PC-3 (cell line): ENCODE measurements at regions not wholly inside any gene's neighbourhood (a gene's known extent, or its start where the extent isn't known, plus 50 kb on each side); places are given as distances from the start of the nearest gene placed in this dataset.
A peak's percentile ranks its signal among the peaks of the same experiment; 100 is the strongest.
"Not testable (repeated sequence)": the region's sequence is repeated elsewhere in the genome, so short reads cannot be mapped to it uniquely, and the experiment has no call there.

Experiments used
- ATAC-seq: fragments of 200-7000 bp; cut with Tn5 transposase; 2 replicates; pipeline ENCODE4 v1.9.1; 2020; ENCODE audit warnings: mild to moderate bottlenecking, moderate library complexity
- BruUV-seq: library from RNA; stranded (reverse); fragments of 400-500 nt; replicated peaks from 2 replicates; lab custom pipeline; 2021; lab: Mats Ljungman, UMichigan
- CTCF ChIA-PET: fragments of 300-600 bp; sonication (Branson Sonifier 250); formaldehyde crosslinking; loops from one replicate; lab custom pipeline; 2022; ENCODE audit warnings: antibody characterized with exemption; lab: Charles Lee
- POLR2A ChIA-PET: fragments of 300-600 bp; sonication (Branson Sonifier 250); formaldehyde crosslinking; loops from one replicate; lab custom pipeline; 2022; ENCODE audit warnings: antibody characterized with exemption; ENCODE audit not compliant: unreplicated experiment; lab: Charles Lee
- DNase-seq: peaks from one replicate; pipeline ENCODE4 v3.0.0-alpha.2; 2015
- H2AFZ ChIP-seq: fragments of 300-600 bp; sonication (generic); 2 replicates; pipeline ENCODE4 v1.6.0; 2016; ENCODE audit warnings: antibody characterized with exemption, low read length
- H3F3A ChIP-seq: fragments of 300-600 bp; sonication (generic); one replicate; pipeline ENCODE4 v1.6.0; 2017; ENCODE audit warnings: antibody characterized with exemption, low read length, control low read depth, mild to moderate bottlenecking; ENCODE audit not compliant: unreplicated experiment
- H3K27ac ChIP-seq: fragments of 300-600 bp; sonication (generic); 2 replicates; pipeline ENCODE4 v1.5.1; 2016; ENCODE audit warnings: mild to moderate bottlenecking, low read length
- H3K27me3 ChIP-seq: fragments of 300-600 bp; sonication (generic); 2 replicates; pipeline ENCODE4 v1.6.1; 2016; ENCODE audit warnings: low read length, mixed read lengths
- H3K36me3 ChIP-seq: fragments of 300-600 bp; sonication (generic); 2 replicates; pipeline ENCODE4 v1.6.1; 2016; ENCODE audit warnings: low read depth, mixed run types, low read length, mixed read lengths
- H3K4me1 ChIP-seq: fragments of 300-600 bp; sonication (generic); 2 replicates; pipeline ENCODE4 v1.5.1; 2016; ENCODE audit warnings: low read length; ENCODE audit not compliant: insufficient read depth
- H3K4me2 ChIP-seq: fragments of 300-600 bp; sonication (generic); 2 replicates; pipeline ENCODE4 v1.6.0; 2016; ENCODE audit warnings: low read length
- H3K4me3 ChIP-seq: fragments of 300-600 bp; sonication (generic); 2 replicates; pipeline ENCODE4 v1.5.1; 2016; ENCODE audit warnings: mild to moderate bottlenecking, low read length, mixed read lengths
- H3K79me2 ChIP-seq: fragments of 300-600 bp; sonication (generic); 2 replicates; pipeline ENCODE4 v1.6.1; 2017; ENCODE audit warnings: low read length, mixed read lengths
- H3K9ac ChIP-seq: fragments of 300-600 bp; sonication (generic); 2 replicates; pipeline ENCODE4 v1.6.0; 2016; ENCODE audit warnings: mild to moderate bottlenecking, low read length
- H3K9me2 ChIP-seq: fragments of 300-600 bp; sonication (generic); replicated peaks from 2 replicates; pipeline ENCODE4 v1.6.1; 2016; ENCODE audit warnings: mixed run types, low read length, mixed read lengths
- H3K9me3 ChIP-seq: fragments of 300-600 bp; sonication (generic); 2 replicates; pipeline ENCODE4 v1.6.1; 2016; ENCODE audit warnings: low read length, mixed read lengths
- H4K20me1 ChIP-seq: fragments of 300-600 bp; sonication (generic); 2 replicates; pipeline ENCODE4 v1.6.1; 2016; ENCODE audit warnings: low read length, mixed read lengths
- EZH2 ChIP-seq: fragments of 300-600 bp; sonication (generic); IDR thresholded peaks from one replicate; pipeline ENCODE4 v1.6.1; 2017; ENCODE audit warnings: antibody characterized with exemption, mild to moderate bottlenecking, low read length; ENCODE audit not compliant: unreplicated experiment
- EZH2phosphoT487 ChIP-seq: fragments of 300-600 bp; sonication (generic); IDR thresholded peaks from 2 replicates; pipeline ENCODE4 v1.6.1; 2018; ENCODE audit warnings: mild to moderate bottlenecking, antibody characterized with exemption, low read length, borderline replicate concordance
- intact Hi-C: fragments of 100-400 bp; cut with micrococcal nuclease; formaldehyde crosslinking; loops from 2 replicates; pipeline ENCODE4 v1.9.0; 2023
- TF ChIP-seq, protein P1 (sequence below): fragments of 300-600 bp; sonication (generic); conservative IDR thresholded peaks from 2 replicates; pipeline ENCODE4 v1.5.1; 2017; ENCODE audit warnings: antibody characterized with exemption, low read depth, mild to moderate bottlenecking, low read length

DNA sequence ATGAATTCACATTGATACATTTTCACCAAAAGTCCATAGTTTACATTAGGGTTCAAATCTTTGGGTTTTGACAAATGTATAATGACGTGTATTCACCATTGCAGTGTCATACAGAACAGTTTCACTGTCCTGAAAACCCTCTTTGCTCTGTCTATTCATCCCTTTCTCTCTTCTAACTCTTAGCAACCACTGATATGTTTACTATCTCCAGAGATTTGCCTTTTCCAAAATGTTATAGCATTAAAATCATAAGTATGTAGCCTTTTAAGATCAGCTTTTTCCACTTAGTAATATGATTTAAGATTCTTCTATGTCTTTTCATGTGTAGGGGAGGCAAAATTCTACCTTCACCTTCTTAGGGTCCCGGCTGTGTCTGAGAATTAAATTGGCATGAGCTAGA lies 203.8 kb downstream of the TPRG1 start:
- H3K36me3 ChIP-seq = no peaks in the 10 kb centered on the region
- H3K4me2 ChIP-seq = no peak overlapping the region
- no peak overlapping the region for H2AFZ ChIP-seq
- H3K79me2 ChIP-seq = no peaks in the 10 kb centered on the region
- no peak overlapping the region for H3K9ac ChIP-seq
- H3K4me3 ChIP-seq = no peak overlapping the region
- H3K27me3 ChIP-seq = no peaks in the 10 kb centered on the region
- POLR2A ChIA-PET = no interaction called here
- no peaks in the 10 kb centered on the region for H3K4me1 ChIP-seq
- H4K20me1 ChIP-seq = no peaks in the 10 kb centered on the region
- DNase-seq = no peak
- H3K9me2 ChIP-seq = no peaks in the 10 kb centered on the region
- intact Hi-C loops = no loop called here
- no peak overlapping the region for H3K27ac ChIP-seq
- no TSS peak for BruUV-seq
- H3F3A ChIP-seq = no peaks in the 10 kb centered on the region
- no peak for TF ChIP-seq EZH2phosphoT487
- no peak for TF ChIP-seq EZH2
- TF ChIP-seq, protein P1, sequence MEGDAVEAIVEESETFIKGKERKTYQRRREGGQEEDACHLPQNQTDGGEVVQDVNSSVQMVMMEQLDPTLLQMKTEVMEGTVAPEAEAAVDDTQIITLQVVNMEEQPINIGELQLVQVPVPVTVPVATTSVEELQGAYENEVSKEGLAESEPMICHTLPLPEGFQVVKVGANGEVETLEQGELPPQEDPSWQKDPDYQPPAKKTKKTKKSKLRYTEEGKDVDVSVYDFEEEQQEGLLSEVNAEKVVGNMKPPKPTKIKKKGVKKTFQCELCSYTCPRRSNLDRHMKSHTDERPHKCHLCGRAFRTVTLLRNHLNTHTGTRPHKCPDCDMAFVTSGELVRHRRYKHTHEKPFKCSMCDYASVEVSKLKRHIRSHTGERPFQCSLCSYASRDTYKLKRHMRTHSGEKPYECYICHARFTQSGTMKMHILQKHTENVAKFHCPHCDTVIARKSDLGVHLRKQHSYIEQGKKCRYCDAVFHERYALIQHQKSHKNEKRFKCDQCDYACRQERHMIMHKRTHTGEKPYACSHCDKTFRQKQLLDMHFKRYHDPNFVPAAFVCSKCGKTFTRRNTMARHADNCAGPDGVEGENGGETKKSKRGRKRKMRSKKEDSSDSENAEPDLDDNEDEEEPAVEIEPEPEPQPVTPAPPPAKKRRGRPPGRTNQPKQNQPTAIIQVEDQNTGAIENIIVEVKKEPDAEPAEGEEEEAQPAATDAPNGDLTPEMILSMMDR = no peak
- no peak for ATAC-seq
- H3K9me3 ChIP-seq = no peaks in the 10 kb centered on the region
- CTCF ChIA-PET = no interaction called here

DNA sequence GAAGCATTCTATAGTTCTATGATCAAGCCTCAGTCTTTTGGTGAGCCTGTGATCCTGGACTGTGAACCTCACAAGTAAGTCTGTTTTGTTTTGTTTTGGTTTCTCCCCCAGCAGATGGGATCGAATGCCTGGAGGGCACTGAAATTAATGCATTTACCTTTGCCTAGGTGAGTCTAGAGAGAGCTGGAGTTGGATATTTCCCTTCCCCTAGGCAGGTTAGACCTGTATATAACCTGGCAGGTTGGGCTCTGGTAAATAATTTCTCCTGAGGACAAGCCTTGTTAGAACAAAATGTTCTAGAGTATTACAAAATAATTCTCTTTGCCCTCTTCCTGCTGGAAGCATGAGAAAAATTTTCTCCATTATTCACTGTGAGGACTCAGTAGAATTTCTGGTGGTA lies 211.9 kb downstream of the TPRG1 start:
- no TSS peak for BruUV-seq
- H2AFZ ChIP-seq = peak overlapping the region; percentile 41; the same call in 1 of the 2 replicates
- CTCF ChIA-PET = no interaction called here
- no peaks in the 10 kb centered on the region for H3K36me3 ChIP-seq
- no peaks in the 10 kb centered on the region for H3F3A ChIP-seq
- ATAC-seq (no peak), DNase-seq (no peak)
- no peaks in the 10 kb centered on the region for H3K27me3 ChIP-seq
- H3K9ac ChIP-seq = no peak overlapping the region
- no peaks in the 10 kb centered on the region for H3K4me1 ChIP-seq
- no peak overlapping the region for H3K27ac ChIP-seq
- POLR2A ChIA-PET = no interaction called here
- no peaks in the 10 kb centered on the region for H4K20me1 ChIP-seq
- H3K9me2 ChIP-seq = no peaks in the 10 kb centered on the region
- H3K4me2 ChIP-seq = no peak overlapping the region
- H3K79me2 ChIP-seq = no peaks in the 10 kb centered on the region
- H3K4me3 ChIP-seq = no peak overlapping the region
- intact Hi-C loops = no loop called here
- TF ChIP-seq, protein P1 = no peak
- no peak for TF ChIP-seq EZH2phosphoT487
- no peak for TF ChIP-seq EZH2
- H3K9me3 ChIP-seq = no peaks in the 10 kb centered on the region

DNA sequence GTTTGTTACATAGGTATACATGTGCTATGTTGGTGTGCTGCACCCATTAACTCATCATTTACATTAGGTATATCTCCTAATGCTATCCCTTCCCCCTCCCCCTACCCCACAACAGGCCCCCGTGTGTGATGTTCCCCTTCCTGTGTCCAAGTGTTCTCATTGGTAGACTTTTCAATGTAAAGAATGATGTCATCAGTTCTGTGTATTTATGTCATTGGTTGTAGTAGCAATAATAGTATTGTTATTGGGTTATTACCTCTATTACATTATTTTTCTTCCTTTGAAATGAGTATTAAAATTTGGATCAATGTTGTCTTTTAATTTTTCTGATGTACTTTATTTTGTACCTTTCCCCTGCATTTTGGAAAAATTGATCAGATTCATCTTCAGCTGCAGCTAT lies 214.1 kb downstream of the TPRG1 start:
- H3K9me2 ChIP-seq, DNase-seq, H3K79me2 ChIP-seq, POLR2A ChIA-PET, H3K9me3 ChIP-seq, H3F3A ChIP-seq, CTCF ChIA-PET, H3K4me3 ChIP-seq, H3K4me1 ChIP-seq, H3K27me3 ChIP-seq, H3K36me3 ChIP-seq, intact Hi-C loops, BruUV-seq, H2AFZ ChIP-seq, H3K9ac ChIP-seq, H3K27ac ChIP-seq, ATAC-seq, H4K20me1 ChIP-seq, H3K4me2 ChIP-seq: not testable (repeated sequence)
